GM12891 (cell line): ENCODE measurements at regions not wholly inside any gene's neighbourhood (a gene's known extent, or its start where the extent isn't known, plus 50 kb on each side); places are given as distances from the start of the nearest gene placed in this dataset.
A peak's percentile ranks its signal among the peaks of the same experiment; 100 is the strongest.

Experiments used
- DNase-seq: peaks from one replicate; pipeline ENCODE4 v3.0.0; 2011; ENCODE audit warnings: low spot score; ENCODE audit not compliant: insufficient read length
- FAIRE-seq: peaks from 2 replicates; lab custom pipeline; 2011; peaks lifted over from hg19 to GRCh38; lab: Jason Lieb, UNC
- PAX5 ChIP-seq: IDR thresholded peaks from 2 replicates; pipeline ENCODE4 v1.6.1; 2011; ENCODE audit warnings: low read length, moderate library complexity, mild to moderate bottlenecking; ENCODE audit not compliant: insufficient read depth, severe bottlenecking
- POLR2A ChIP-seq: IDR thresholded peaks from 2 replicates; pipeline ENCODE4 v1.6.1; 2011; ENCODE audit warnings: low read depth, low read length, control low read depth
- POLR2AphosphoS5 ChIP-seq: IDR thresholded peaks from 2 replicates; pipeline ENCODE4 v1.6.1; 2011; ENCODE audit warnings: low read depth, low read length, control low read depth
- POU2F2 ChIP-seq: IDR thresholded peaks from 2 replicates; pipeline ENCODE4 v1.6.1; 2011; ENCODE audit warnings: low read depth, mild to moderate bottlenecking, control low read depth, low read length, moderate library complexity
- SPI1 ChIP-seq: IDR thresholded peaks from 2 replicates; pipeline ENCODE4 v1.6.1; 2011; ENCODE audit warnings: low read depth, low read length, control low read depth
- TAF1 ChIP-seq: IDR thresholded peaks from 2 replicates; pipeline ENCODE4 v1.6.1; 2011; ENCODE audit warnings: low read depth, low read length, control low read depth

- TF ChIP-seq POLR2AphosphoS5 (no peak), PAX5 (no peak), SPI1 (no peak), POU2F2 (no peak), TAF1 (no peak), POLR2A (no peak)
- no peak for DNase-seq
- no peak for FAIRE-seq
Observed at GRCh38 chr6:74857157-74857556, 348.7 kb downstream of the COL12A1 start.

GRCh38 chr6:74853991-74854390 is 351.9 kb downstream of the COL12A1 start:
- TF ChIP-seq SPI1: no peak
- no peak for TF ChIP-seq PAX5
- no peak for TF ChIP-seq TAF1
- DNase-seq (no peak), FAIRE-seq (no peak)

DNA sequence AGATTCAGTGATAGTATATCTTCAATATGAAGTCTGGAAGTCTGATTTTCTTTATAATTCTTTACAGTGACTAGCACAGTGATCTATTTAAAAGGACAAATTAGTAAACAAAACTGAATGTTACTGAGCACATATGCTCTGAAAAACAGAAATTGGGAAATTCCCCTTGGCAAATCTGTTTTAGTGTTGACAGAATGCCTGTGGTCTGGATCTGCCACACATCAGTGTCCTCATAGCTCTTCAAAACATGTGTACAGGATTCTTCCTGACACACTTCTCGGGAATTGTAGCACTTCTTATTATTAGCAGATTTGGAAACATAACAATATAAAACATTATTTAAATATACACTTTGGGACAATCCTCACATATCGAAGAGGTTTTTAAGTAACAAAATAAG is 354.3 kb downstream of the COL12A1 start:
- DNase-seq (no peak), FAIRE-seq (no peak)
- no peak for TF ChIP-seq SPI1

GRCh38 chr6:74840953-74841352 is 364.9 kb downstream of the COL12A1 start:
- DNase-seq: no peak

GRCh38 chr6:74834967-74835366 is 370.9 kb downstream of the COL12A1 start:
- FAIRE-seq (no peak), DNase-seq (no peak)
- TF ChIP-seq PAX5 (no peak), SPI1 (no peak), TAF1 (no peak), POU2F2 (no peak), POLR2A (no peak), POLR2AphosphoS5 (no peak)

More at GRCh38 chr6:74840953-74841352, 364.9 kb downstream of the COL12A1 start:
- FAIRE-seq: no peak
- TF ChIP-seq POLR2A (no peak), PAX5 (no peak), POU2F2 (no peak), SPI1 (no peak), POLR2AphosphoS5 (no peak)

GRCh38 chr6:74826263-74826662 is 379.6 kb downstream of the COL12A1 start:
- DNase-seq (no peak), FAIRE-seq (no peak)
- TF ChIP-seq POLR2A (no peak), PAX5 (no peak), TAF1 (no peak), SPI1 (no peak), POU2F2 (no peak), POLR2AphosphoS5 (no peak)

DNA sequence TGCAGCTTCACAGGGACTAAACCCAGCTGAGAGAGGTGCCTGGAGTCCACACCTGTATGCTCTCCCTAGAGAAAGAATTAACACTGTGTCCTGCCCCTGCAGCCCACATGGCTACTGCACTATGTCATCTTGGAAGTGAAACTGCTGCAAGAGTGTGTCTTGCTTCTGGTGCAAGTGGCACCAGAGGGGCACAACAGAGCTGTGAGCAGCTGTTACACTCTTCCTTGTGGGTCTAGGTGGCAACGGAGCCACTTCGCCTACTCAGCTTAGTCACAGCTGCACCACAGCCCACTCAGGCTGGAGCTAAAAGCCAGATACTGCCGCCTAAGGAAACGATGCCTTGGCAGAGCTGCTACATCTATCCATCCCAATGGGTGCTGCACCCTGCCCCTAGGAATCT is 391.4 kb downstream of the COL12A1 start:
- DNase-seq (no peak), FAIRE-seq (no peak)
- TF ChIP-seq POLR2AphosphoS5 (no peak), POU2F2 (no peak), POLR2A (no peak), TAF1 (no peak), PAX5 (no peak), SPI1 (no peak)

GRCh38 chr6:74807674-74808073 is 398.2 kb downstream of the COL12A1 start:
- FAIRE-seq (no peak), DNase-seq (no peak)
- TF ChIP-seq SPI1 (no peak), TAF1 (no peak), POLR2AphosphoS5 (no peak), POLR2A (no peak)

DNA sequence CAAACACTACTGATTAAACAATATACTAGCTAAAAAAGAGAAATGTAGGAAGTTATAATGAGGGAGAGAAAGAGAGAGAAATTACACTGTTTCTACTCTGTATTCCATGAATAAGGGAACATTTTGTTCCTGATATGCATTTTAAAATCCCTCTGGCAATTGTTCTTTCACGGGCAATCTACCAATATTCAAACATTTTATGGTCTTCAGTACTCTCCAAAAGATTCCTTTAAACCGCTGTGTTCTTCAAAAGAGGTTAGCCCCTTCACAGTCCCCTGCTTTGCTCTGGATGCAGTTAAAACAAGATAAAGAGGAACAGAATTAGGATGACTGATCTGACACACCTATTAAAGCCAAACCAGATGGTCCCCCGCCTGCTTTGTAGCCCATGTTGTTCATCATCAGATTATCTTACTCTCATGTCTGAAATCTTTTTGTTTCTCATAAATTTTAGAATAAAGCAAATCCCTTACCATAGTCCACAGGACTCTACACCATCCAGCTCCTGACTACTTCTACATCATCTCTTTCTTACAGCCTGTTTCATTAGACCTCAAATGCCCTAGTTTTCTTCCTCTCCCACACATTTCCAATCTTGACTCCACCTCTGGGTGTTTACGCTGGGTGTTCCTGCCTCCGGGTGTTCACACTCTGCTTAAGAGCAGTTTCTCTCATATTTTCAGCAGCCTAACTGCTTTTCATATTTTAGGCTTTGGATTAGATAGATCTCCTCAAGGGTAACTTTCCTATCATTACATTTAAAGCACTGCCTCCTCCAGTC is 399.7 kb downstream of the COL12A1 start:
- TF ChIP-seq SPI1 (no peak), POLR2A (no peak), POLR2AphosphoS5 (no peak), TAF1 (no peak), POU2F2 (no peak), PAX5 (no peak)
- no peak for FAIRE-seq
- DNase-seq: no peak

- DNase-seq (no peak), FAIRE-seq (no peak)
- no peak for TF ChIP-seq PAX5
- TF ChIP-seq SPI1: peak; percentile 45; the same call in 1 of the 2 replicates
Observed at GRCh38 chr6:74798302-74798701, 407.6 kb downstream of the COL12A1 start.
